Medulla oblongata (tissue), 1 donor: ENCODE measurements at regions not wholly inside any gene's neighbourhood (a gene's known extent, or its start where the extent isn't known, plus 50 kb on each side); places are given as distances from the start of the nearest gene placed in this dataset.
A peak's percentile ranks its signal among the peaks of the same experiment; 100 is the strongest.

Source experiments
- DNase-seq: peaks from one replicate; pipeline ENCODE4 v3.0.0-alpha.2; 2015; ENCODE audit errors: extremely low spot score

GRCh38 chr2:155689791-155690190 is 642.7 kb downstream of the NR4A2 start:
- DNase-seq = peak; percentile 69

GRCh38 chr2:155687181-155687580 is 645.3 kb downstream of the NR4A2 start:
- DNase-seq = no peak

GRCh38 chr2:155679647-155680046 is 652.9 kb downstream of the NR4A2 start:
- no peak for DNase-seq

GRCh38 chr2:155675920-155676319 is 656.6 kb downstream of the NR4A2 start:
- no peak for DNase-seq

GRCh38 chr2:155665704-155666103 is 666.8 kb downstream of the NR4A2 start:
- DNase-seq = no peak

GRCh38 chr2:155663265-155663664 is 669.3 kb downstream of the NR4A2 start:
- DNase-seq = no peak

GRCh38 chr2:155662224-155662623 is 670.3 kb downstream of the NR4A2 start:
- DNase-seq = no peak

GRCh38 chr2:155653176-155653575 is 679.3 kb downstream of the NR4A2 start:
- DNase-seq = no peak

- no peak for DNase-seq
These were observed 680.7 kb downstream of the NR4A2 start for GRCh38 chr2:155651851-155652250.

- DNase-seq = no peak
These were observed 686.7 kb downstream of the NR4A2 start for GRCh38 chr2:155645791-155646190.

- DNase-seq = no peak
These were observed 689.3 kb downstream of the NR4A2 start for GRCh38 chr2:155643056-155643775.

GRCh38 chr2:155633887-155634570 is 698.5 kb downstream of the NR4A2 start:
- peak; percentile 24 for DNase-seq

GRCh38 chr2:155633060-155633839 is 699.3 kb downstream of the NR4A2 start:
- DNase-seq = no peak

GRCh38 chr2:155630760-155631159 is 701.8 kb downstream of the NR4A2 start:
- DNase-seq = no peak

- no peak for DNase-seq
These were observed 710.1 kb downstream of the NR4A2 start for GRCh38 chr2:155622443-155622842.

- DNase-seq = no peak
These were observed 731.4 kb downstream of the NR4A2 start for GRCh38 chr2:155600914-155601760.

- no peak for DNase-seq
These were observed 732.2 kb downstream of the NR4A2 start for GRCh38 chr2:155600296-155600695.

GRCh38 chr2:155599834-155600233 is 732.7 kb downstream of the NR4A2 start:
- no peak for DNase-seq

GRCh38 chr2:155583674-155584195 is 748.8 kb downstream of the NR4A2 start:
- no peak for DNase-seq

- no peak for DNase-seq
These were observed 757.6 kb downstream of the NR4A2 start for GRCh38 chr2:155574941-155575340.

GRCh38 chr2:155547571-155547970 is 785.0 kb downstream of the NR4A2 start:
- no peak for DNase-seq
